Naive B cell (primary cell): ENCODE measurements at regions not wholly inside any gene's neighbourhood (a gene's known extent, or its start where the extent isn't known, plus 50 kb on each side); places are given as distances from the start of the nearest gene placed in this dataset.
"Not testable (repeated sequence)": the region's sequence is repeated elsewhere in the genome, so short reads cannot be mapped to it uniquely, and the experiment has no call there.

Experiments
- ATAC-seq, 2 donors: fragments of 150-1000 bp; cut with Tn5 transposase; 2 replicates each; pipeline ENCODE4 v1.10.0; 2021; ENCODE audit warnings: low read depth in 2 of 2, mild to moderate bottlenecking in 2 of 2, moderate library complexity in 2 of 2
- DNase-seq: peaks from one replicate; pipeline ENCODE4 v3.0.0; 2022
- H3K27ac Mint-ChIP-seq, 6 donors: one replicate each; pipeline ENCODE4 v1.8.0; 2020 to 2022; ENCODE audit warnings: mild to moderate bottlenecking in 6 of 6, mixed read lengths in 6 of 6, moderate library complexity in 5 of 6, inconsistent platforms in 2 of 6
- H3K27me3 Mint-ChIP-seq, 3 donors: one replicate each; pipeline ENCODE4 v1.8.0; 2021 to 2022; ENCODE audit warnings: mixed read lengths in 3 of 3, mild to moderate bottlenecking in 1 of 3
- H3K36me3 Mint-ChIP-seq, 2 donors: one replicate each; pipeline ENCODE4 v1.8.0; 2020 to 2022; ENCODE audit warnings: mixed read lengths in 2 of 2, inconsistent platforms in 1 of 2, mild to moderate bottlenecking in 1 of 2
- H3K4me1 Mint-ChIP-seq, 3 donors: one replicate each; pipeline ENCODE4 v1.8.0; 2020 to 2022; ENCODE audit warnings: mixed read lengths in 3 of 3, inconsistent platforms in 1 of 3, mild to moderate bottlenecking in 1 of 3, moderate library complexity in 1 of 3
- H3K4me3 Mint-ChIP-seq, 8 donors: one replicate each; pipeline ENCODE4 v1.8.0; 2020 to 2022; ENCODE audit warnings: mild to moderate bottlenecking in 8 of 8, mixed read lengths in 8 of 8, moderate library complexity in 8 of 8, inconsistent platforms in 2 of 8
- H3K9me3 Mint-ChIP-seq, 7 donors: one replicate each; pipeline ENCODE4 v1.8.0; 2020 to 2022; ENCODE audit warnings: mixed read lengths in 7 of 7, mild to moderate bottlenecking in 5 of 7, inconsistent platforms in 2 of 7, moderate library complexity in 1 of 7

DNA sequence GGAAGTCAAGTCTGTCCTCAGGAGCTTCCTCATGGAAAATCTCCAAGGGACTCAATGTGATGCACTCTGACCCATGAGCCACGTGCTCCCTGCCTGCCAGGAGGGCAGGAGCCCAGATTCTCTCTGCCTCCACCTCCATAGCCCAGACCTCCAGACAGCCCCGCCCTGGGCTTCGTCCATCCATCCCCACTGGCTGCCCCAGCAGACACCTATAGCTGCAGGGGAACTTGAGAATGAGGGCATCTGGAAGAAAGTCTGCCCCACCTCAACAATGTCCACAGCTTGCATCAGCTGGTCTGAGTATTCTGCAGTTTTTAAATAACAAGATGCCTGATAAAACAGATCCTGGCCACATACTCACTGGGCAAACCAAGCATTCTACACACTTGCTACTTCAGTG lies 418.8 kb upstream of the SMIM21 start:
- Mint-ChIP-seq H3K9me3 (peaks cover 0 to 4% (median 0%) of the 10 kb centered on the region in 7 donors), H3K4me1 (no peaks in the 10 kb centered on the region), H3K27ac (no peak overlapping the region), H3K27me3 (no peaks in the 10 kb centered on the region), H3K36me3 (no peaks in the 10 kb centered on the region), H3K4me3 (no peak overlapping the region)
- ATAC-seq (no peak), DNase-seq (no peak)

GRCh38 chr18:75845413-75845812 lies 417.9 kb upstream of the SMIM21 start:
- H3K4me3 Mint-ChIP-seq: no peak overlapping the region
- peaks cover 0 to 5% (median 0%) of the 10 kb centered on the region in 7 donors for H3K9me3 Mint-ChIP-seq
- H3K27ac Mint-ChIP-seq: no peak overlapping the region
- no peaks in the 10 kb centered on the region for H3K4me1 Mint-ChIP-seq
- H3K36me3 Mint-ChIP-seq: no peaks in the 10 kb centered on the region
- DNase-seq (no peak), ATAC-seq (no peak)
- H3K27me3 Mint-ChIP-seq: no peaks in the 10 kb centered on the region

DNA sequence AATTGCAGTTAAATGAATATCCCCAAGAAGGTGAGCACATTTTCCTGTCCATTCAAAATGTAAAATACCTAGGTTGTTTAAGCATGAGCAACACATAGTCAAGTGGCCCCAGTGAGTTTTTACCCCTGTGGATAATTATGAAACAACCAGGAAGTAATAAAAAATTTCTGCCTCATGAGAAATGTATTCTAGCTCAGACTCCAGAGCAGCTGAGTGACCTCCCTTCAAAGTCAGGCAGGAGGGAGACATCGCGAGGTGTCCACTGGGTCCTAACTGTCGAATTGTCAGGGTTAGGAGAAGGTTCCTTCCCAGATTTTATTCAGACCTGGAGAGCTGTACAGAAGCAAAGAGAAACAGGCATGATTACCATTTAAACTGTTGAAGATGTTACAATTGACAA lies 416.6 kb upstream of the SMIM21 start:
- Mint-ChIP-seq H3K27ac (no peak overlapping the region), H3K36me3 (no peaks in the 10 kb centered on the region), H3K27me3 (no peaks in the 10 kb centered on the region), H3K9me3 (peaks cover 0 to 5% (median 0%) of the 10 kb centered on the region in 7 donors), H3K4me1 (no peaks in the 10 kb centered on the region), H3K4me3 (no peak overlapping the region)
- no peak for ATAC-seq
- DNase-seq: no peak

GRCh38 chr18:75840131-75840530 lies 412.6 kb upstream of the SMIM21 start:
- no peak overlapping the region for H3K27ac Mint-ChIP-seq
- H3K4me1 Mint-ChIP-seq: no peaks in the 10 kb centered on the region
- no peaks in the 10 kb centered on the region for H3K36me3 Mint-ChIP-seq
- H3K9me3 Mint-ChIP-seq: peaks cover 0 to 7% (median 0%) of the 10 kb centered on the region in 7 donors
- no peaks in the 10 kb centered on the region for H3K27me3 Mint-ChIP-seq
- H3K4me3 Mint-ChIP-seq: no peak overlapping the region
- DNase-seq (no peak), ATAC-seq (no peak)

DNA sequence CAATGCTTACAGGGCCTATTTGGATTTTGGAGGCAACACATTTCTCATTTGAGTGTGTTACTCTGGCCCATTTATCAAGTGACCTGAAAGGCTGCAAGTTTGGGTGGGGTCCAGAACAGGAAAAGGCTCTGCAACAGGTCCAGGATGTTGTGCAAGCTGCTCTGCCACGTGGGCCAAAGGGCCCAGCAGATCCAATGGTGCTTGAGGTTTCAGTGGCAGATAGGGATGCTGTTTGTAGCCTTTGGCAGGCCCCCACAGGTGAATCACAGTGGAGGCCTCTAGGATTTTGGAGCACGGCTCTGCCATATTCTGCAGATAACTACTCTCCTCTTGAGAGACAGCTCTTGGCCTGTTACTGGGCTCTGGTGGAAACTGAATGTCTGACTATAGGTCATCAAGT lies 412.2 kb upstream of the SMIM21 start:
- not testable (repeated sequence) for H3K27ac Mint-ChIP-seq, H3K9me3 Mint-ChIP-seq, H3K4me1 Mint-ChIP-seq, H3K4me3 Mint-ChIP-seq, H3K36me3 Mint-ChIP-seq, ATAC-seq, DNase-seq, H3K27me3 Mint-ChIP-seq

DNA sequence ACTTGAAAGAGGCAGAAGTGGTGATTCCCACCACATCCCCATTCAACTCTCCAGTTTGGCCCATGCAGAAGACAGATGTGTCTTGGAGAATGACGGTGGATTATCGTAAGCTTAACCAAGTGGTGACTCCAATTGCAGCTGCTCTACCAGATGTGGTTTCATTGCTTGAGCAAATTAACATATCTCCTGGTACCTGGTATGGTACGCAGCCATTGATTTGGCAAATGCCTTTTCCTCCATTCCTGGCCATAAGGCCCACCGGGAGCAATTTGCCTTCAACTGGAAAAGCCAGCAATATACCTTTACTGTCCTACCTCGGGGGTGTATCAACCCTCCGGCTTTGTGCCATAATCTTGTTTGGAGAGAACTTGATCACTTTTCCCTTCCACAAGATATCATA lies 411.5 kb upstream of the SMIM21 start:
- DNase-seq: no peak
- H3K4me1 Mint-ChIP-seq: no peaks in the 10 kb centered on the region
- peaks cover 0 to 4% (median 0%) of the 10 kb centered on the region in 7 donors for H3K9me3 Mint-ChIP-seq
- H3K36me3 Mint-ChIP-seq: no peaks in the 10 kb centered on the region
- H3K27ac Mint-ChIP-seq: no peak overlapping the region
- ATAC-seq: no peak
- H3K4me3 Mint-ChIP-seq: no peak overlapping the region
- H3K27me3 Mint-ChIP-seq: no peaks in the 10 kb centered on the region

GRCh38 chr18:75837316-75837715 lies 409.8 kb upstream of the SMIM21 start:
- peaks cover 0 to 6% (median 3%) of the 10 kb centered on the region in 7 donors for H3K9me3 Mint-ChIP-seq
- H3K27ac Mint-ChIP-seq: no peak overlapping the region
- H3K4me3 Mint-ChIP-seq: no peak overlapping the region
- no peaks in the 10 kb centered on the region for H3K27me3 Mint-ChIP-seq
- DNase-seq (no peak), ATAC-seq (no peak)
- no peaks in the 10 kb centered on the region for H3K4me1 Mint-ChIP-seq
- no peaks in the 10 kb centered on the region for H3K36me3 Mint-ChIP-seq

GRCh38 chr18:75836516-75836915 lies 409.0 kb upstream of the SMIM21 start:
- ATAC-seq: no peak
- H3K27ac Mint-ChIP-seq: no peak overlapping the region
- H3K27me3 Mint-ChIP-seq: no peaks in the 10 kb centered on the region
- no peak for DNase-seq
- H3K36me3 Mint-ChIP-seq: no peaks in the 10 kb centered on the region
- no peak overlapping the region for H3K4me3 Mint-ChIP-seq
- H3K9me3 Mint-ChIP-seq: peaks cover 0 to 10% (median 3%) of the 10 kb centered on the region in 7 donors
- no peaks in the 10 kb centered on the region for H3K4me1 Mint-ChIP-seq

DNA sequence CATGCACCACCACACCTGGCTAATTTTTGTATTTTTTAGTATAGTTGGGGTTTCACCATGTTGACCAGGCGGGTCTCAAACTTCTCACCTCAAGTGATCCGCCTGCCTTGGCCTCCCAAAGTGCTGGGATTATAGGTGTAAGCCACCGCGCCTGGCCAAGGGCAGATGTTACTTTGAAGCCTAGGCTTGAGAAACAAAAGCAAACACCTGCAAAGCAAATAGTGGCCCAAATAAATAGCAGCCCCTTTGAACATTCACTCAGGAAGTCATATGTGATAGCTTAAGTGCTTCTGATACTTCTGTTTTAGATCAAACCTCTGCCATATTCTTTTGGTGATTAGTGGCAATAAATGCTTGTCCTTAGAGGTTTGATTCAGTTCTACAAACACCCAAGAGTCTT lies 404.5 kb upstream of the SMIM21 start:
- DNase-seq (no peak), ATAC-seq (no peak)
- Mint-ChIP-seq H3K27me3 (peaks cover 0 to 4% (median 0%) of the 10 kb centered on the region in 3 donors), H3K4me1 (no peaks in the 10 kb centered on the region), H3K27ac (no peak overlapping the region), H3K36me3 (no peaks in the 10 kb centered on the region), H3K9me3 (peaks cover 0 to 10% (median 2%) of the 10 kb centered on the region in 7 donors), H3K4me3 (no peak overlapping the region)

GRCh38 chr18:75830828-75831227 lies 403.3 kb upstream of the SMIM21 start:
- Mint-ChIP-seq H3K36me3 (no peaks in the 10 kb centered on the region), H3K4me3 (no peak overlapping the region), H3K9me3 (peaks cover 0 to 10% (median 4%) of the 10 kb centered on the region in 7 donors), H3K27me3 (peaks cover 0 to 10% (median 0%) of the 10 kb centered on the region in 3 donors), H3K4me1 (no peaks in the 10 kb centered on the region), H3K27ac (no peak overlapping the region)
- ATAC-seq: no peak
- no peak for DNase-seq

GRCh38 chr18:75829091-75829490 lies 401.6 kb upstream of the SMIM21 start:
- Mint-ChIP-seq H3K9me3 (peaks cover 0 to 11% (median 4%) of the 10 kb centered on the region in 7 donors), H3K27me3 (peaks cover 0 to 13% (median 0%) of the 10 kb centered on the region in 3 donors), H3K4me3 (no peak overlapping the region), H3K4me1 (no peaks in the 10 kb centered on the region), H3K36me3 (no peaks in the 10 kb centered on the region), H3K27ac (peak overlapping the region in 1 of 6 donors; percentile 27)
- ATAC-seq (no peak), DNase-seq (no peak)

DNA sequence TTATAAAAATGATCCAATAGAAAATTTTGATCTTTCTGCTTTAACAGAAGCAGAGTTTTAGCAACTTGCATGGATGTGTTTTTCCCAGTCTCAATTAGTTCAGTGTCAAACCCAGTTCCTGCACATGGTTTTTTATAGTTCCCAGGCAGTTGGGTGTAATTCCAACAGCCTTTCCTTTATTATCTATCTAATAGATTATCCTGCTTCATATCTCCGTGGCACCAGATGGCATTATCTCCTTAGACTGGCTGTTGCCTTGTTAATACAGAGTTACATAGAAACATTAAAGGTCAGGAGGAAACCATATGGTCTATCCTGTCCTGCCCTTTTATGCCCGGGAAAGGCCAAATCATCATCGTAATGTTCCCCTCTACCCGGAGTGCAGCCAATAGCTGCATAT lies 400.9 kb upstream of the SMIM21 start:
- H3K27ac Mint-ChIP-seq: no peak overlapping the region
- DNase-seq (no peak), ATAC-seq (no peak)
- no peak overlapping the region for H3K4me3 Mint-ChIP-seq
- H3K36me3 Mint-ChIP-seq: no peaks in the 10 kb centered on the region
- peaks cover 0 to 13% (median 0%) of the 10 kb centered on the region in 3 donors for H3K27me3 Mint-ChIP-seq
- peaks cover 0 to 11% (median 4%) of the 10 kb centered on the region in 7 donors for H3K9me3 Mint-ChIP-seq
- H3K4me1 Mint-ChIP-seq: no peaks in the 10 kb centered on the region

DNA sequence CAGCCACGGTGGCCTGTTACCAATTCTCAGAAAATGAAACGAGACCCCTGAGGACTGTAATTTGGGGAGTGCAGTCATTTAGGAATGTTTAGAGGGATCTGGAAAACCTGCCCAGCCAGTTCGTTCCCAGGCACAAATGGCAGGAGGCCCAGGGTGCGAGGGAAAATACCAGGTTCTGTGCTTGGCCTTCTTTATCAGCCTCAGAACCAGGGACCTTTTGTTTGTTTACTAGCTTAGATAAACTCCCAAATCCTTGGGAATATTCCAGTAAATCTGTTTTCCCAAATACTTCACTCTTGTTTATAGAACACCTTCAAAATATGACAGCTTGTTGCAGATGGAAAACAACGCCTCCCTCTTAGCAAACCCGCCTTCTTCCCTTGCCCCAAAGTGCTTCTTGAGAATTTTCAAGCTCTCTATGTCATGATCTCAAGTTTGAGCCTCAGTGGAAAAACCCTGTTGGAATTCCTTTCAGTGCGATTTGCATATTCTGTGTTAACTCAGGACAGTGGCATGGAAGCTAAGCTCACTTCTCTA lies 400.3 kb upstream of the SMIM21 start:
- Mint-ChIP-seq H3K9me3 (peaks cover 0 to 11% (median 4%) of the 10 kb centered on the region in 7 donors), H3K4me1 (no peaks in the 10 kb centered on the region), H3K27me3 (peaks cover 0 to 13% (median 0%) of the 10 kb centered on the region in 3 donors), H3K4me3 (no peak overlapping the region), H3K36me3 (no peaks in the 10 kb centered on the region), H3K27ac (no peak overlapping the region)
- DNase-seq (no peak), ATAC-seq (no peak)

- no peak overlapping the region for H3K27ac Mint-ChIP-seq
- ATAC-seq (no peak), DNase-seq (no peak)
- H3K27me3 Mint-ChIP-seq: peaks cover 0 to 13% (median 0%) of the 10 kb centered on the region in 3 donors
- no peaks in the 10 kb centered on the region for H3K4me1 Mint-ChIP-seq
- peaks cover 0 to 20% (median 5%) of the 10 kb centered on the region in 7 donors for H3K9me3 Mint-ChIP-seq
- no peak overlapping the region for H3K4me3 Mint-ChIP-seq
- H3K36me3 Mint-ChIP-seq: no peaks in the 10 kb centered on the region
Observed at GRCh38 chr18:75824661-75825060, 397.2 kb upstream of the SMIM21 start.

GRCh38 chr18:75823471-75823870 lies 396.0 kb upstream of the SMIM21 start:
- no peaks in the 10 kb centered on the region for H3K4me1 Mint-ChIP-seq
- peaks cover 0 to 20% (median 5%) of the 10 kb centered on the region in 7 donors for H3K9me3 Mint-ChIP-seq
- no peak overlapping the region for H3K4me3 Mint-ChIP-seq
- no peak overlapping the region for H3K27ac Mint-ChIP-seq
- DNase-seq (no peak), ATAC-seq (no peak)
- peaks cover 0 to 13% (median 0%) of the 10 kb centered on the region in 3 donors for H3K27me3 Mint-ChIP-seq
- H3K36me3 Mint-ChIP-seq: no peaks in the 10 kb centered on the region
